Activated T-cell treated with anti-CD3 and anti-CD28 coated beads, Interleukin-2, amount 50 U/mL, for 48 hours (primary cell): ENCODE measurements at regions not wholly inside any gene's neighbourhood (a gene's known extent, or its start where the extent isn't known, plus 50 kb on each side); places are given as distances from the start of the nearest gene placed in this dataset.
"Not testable (repeated sequence)": the region's sequence is repeated elsewhere in the genome, so short reads cannot be mapped to it uniquely, and the experiment has no call there.

Experiments used
- DNase-seq, 2 experiments: peaks; one replicate each; pipeline ENCODE4 v3.0.0-alpha.2; 2020

GRCh38 chr2:4942441-4942840 is 749.7 kb upstream of the SOX11 start:
- no peak for DNase-seq

- DNase-seq, result no peak
Observed at GRCh38 chr2:4947911-4948310, 744.3 kb upstream of the SOX11 start.

GRCh38 chr2:4951368-4951767 is 740.8 kb upstream of the SOX11 start:
- no peak for DNase-seq

GRCh38 chr2:4959219-4959618 is 733.0 kb upstream of the SOX11 start:
- no peak for DNase-seq

- DNase-seq, result no peak
Observed at GRCh38 chr2:4962419-4962818, 729.8 kb upstream of the SOX11 start.

- no peak for DNase-seq
Observed at GRCh38 chr2:4963106-4963505, 729.1 kb upstream of the SOX11 start.

GRCh38 chr2:4964001-4964540 is 728.1 kb upstream of the SOX11 start:
- DNase-seq, result no peak

GRCh38 chr2:4964579-4964978 is 727.6 kb upstream of the SOX11 start:
- DNase-seq, result no peak

GRCh38 chr2:4965556-4966320 is 726.4 kb upstream of the SOX11 start:
- DNase-seq, result no peak

GRCh38 chr2:4967206-4967605 is 725.0 kb upstream of the SOX11 start:
- DNase-seq, result no peak

GRCh38 chr2:4972472-4972871 is 719.7 kb upstream of the SOX11 start:
- DNase-seq, result no peak

- DNase-seq, result no peak
Observed at GRCh38 chr2:4973354-4973753, 718.8 kb upstream of the SOX11 start.

- DNase-seq, result no peak
Observed at GRCh38 chr2:4973973-4974372, 718.2 kb upstream of the SOX11 start.

GRCh38 chr2:4976407-4976806 is 715.8 kb upstream of the SOX11 start:
- no peak for DNase-seq

GRCh38 chr2:4979111-4979510 is 713.1 kb upstream of the SOX11 start:
- DNase-seq, result no peak

- DNase-seq, result no peak
Observed at GRCh38 chr2:4980995-4981394, 711.2 kb upstream of the SOX11 start.

GRCh38 chr2:4981802-4982409 is 710.3 kb upstream of the SOX11 start:
- no peak for DNase-seq

- DNase-seq, result not testable (repeated sequence)
Observed at GRCh38 chr2:4988444-4988843, 703.7 kb upstream of the SOX11 start.

GRCh38 chr2:4992226-4992625 is 700.0 kb upstream of the SOX11 start:
- no peak for DNase-seq

- no peak for DNase-seq
Observed at GRCh38 chr2:4995466-4995865, 696.7 kb upstream of the SOX11 start.

GRCh38 chr2:5007596-5007995 is 684.6 kb upstream of the SOX11 start:
- DNase-seq, result no peak

- no peak for DNase-seq
Observed at GRCh38 chr2:5019324-5019723, 672.9 kb upstream of the SOX11 start.

- DNase-seq, result no peak
Observed at GRCh38 chr2:5020116-5020875, 671.9 kb upstream of the SOX11 start.

GRCh38 chr2:5021136-5021535 is 671.0 kb upstream of the SOX11 start:
- no peak for DNase-seq
